ENCODE measurements at regions not wholly inside any gene's neighbourhood (a gene's known extent, or its start where the extent isn't known, plus 50 kb on each side); places are given as distances from the start of the nearest gene placed in this dataset.
"Not testable (repeated sequence)": the region's sequence is repeated elsewhere in the genome, so short reads cannot be mapped to it uniquely, and the experiment has no call there.

- not testable (repeated sequence) for H3K36me3 ChIP-seq (ENCODE audit: control insufficient read depth, low read depth, low read length); H3K9ac ChIP-seq (ENCODE audit: low read length); H3K9me3 ChIP-seq (ENCODE audit: control insufficient read depth, low read depth, low read length); H3K4me1 ChIP-seq (ENCODE audit: control insufficient read depth, low read depth, low read length); H3K27ac ChIP-seq (ENCODE audit: low read length)
- Histone ChIP-seq H3K4me3 (ENCODE audit: low read length) (peak overlapping the region; percentile 47), H3K27me3 (ENCODE audit: control insufficient read depth, insufficient read depth, low read length) (peaks cover 16% of the 10 kb centered on the region)
Observed at GRCh38 chr11:71638801-71639519, 56.3 kb upstream of the KRTAP5-11 start.

GRCh38 chr11:71639520-71639849 is 56.8 kb upstream of the KRTAP5-11 start:
- H3K27me3 ChIP-seq (ENCODE audit: control insufficient read depth, insufficient read depth, low read length) = peaks cover 16% of the 10 kb centered on the region
- not testable (repeated sequence) for H3K4me1 ChIP-seq (ENCODE audit: control insufficient read depth, low read depth, low read length); H3K9ac ChIP-seq (ENCODE audit: low read length); H3K36me3 ChIP-seq (ENCODE audit: control insufficient read depth, low read depth, low read length); H3K27ac ChIP-seq (ENCODE audit: low read length); H3K9me3 ChIP-seq (ENCODE audit: control insufficient read depth, low read depth, low read length)
- peak overlapping the region; percentile 47 for H3K4me3 ChIP-seq (ENCODE audit: low read length)

GRCh38 chr11:71639916-71640315 is 57.2 kb upstream of the KRTAP5-11 start:
- H3K36me3 ChIP-seq (ENCODE audit: control insufficient read depth, low read depth, low read length); H3K9ac ChIP-seq (ENCODE audit: low read length); H3K4me1 ChIP-seq (ENCODE audit: control insufficient read depth, low read depth, low read length); H3K27ac ChIP-seq (ENCODE audit: low read length); H3K9me3 ChIP-seq (ENCODE audit: control insufficient read depth, low read depth, low read length): not testable (repeated sequence)
- Histone ChIP-seq H3K4me3 (ENCODE audit: low read length) (peak overlapping the region; percentile 33), H3K27me3 (ENCODE audit: control insufficient read depth, insufficient read depth, low read length) (peaks cover 16% of the 10 kb centered on the region)

- H3K27ac ChIP-seq (ENCODE audit: low read length); H3K9me3 ChIP-seq (ENCODE audit: control insufficient read depth, low read depth, low read length); H3K4me3 ChIP-seq (ENCODE audit: low read length); H3K9ac ChIP-seq (ENCODE audit: low read length); H3K27me3 ChIP-seq (ENCODE audit: control insufficient read depth, insufficient read depth, low read length); H3K36me3 ChIP-seq (ENCODE audit: control insufficient read depth, low read depth, low read length); H3K4me1 ChIP-seq (ENCODE audit: control insufficient read depth, low read depth, low read length): not testable (repeated sequence)
Observed at GRCh38 chr11:71647078-71647477, 64.4 kb upstream of the KRTAP5-11 start.

GRCh38 chr11:71652998-71653397 is 70.3 kb upstream of the KRTAP5-11 start:
- not testable (repeated sequence) for H3K9ac ChIP-seq (ENCODE audit: low read length); H3K27ac ChIP-seq (ENCODE audit: low read length); H3K4me3 ChIP-seq (ENCODE audit: low read length); H3K36me3 ChIP-seq (ENCODE audit: control insufficient read depth, low read depth, low read length); H3K4me1 ChIP-seq (ENCODE audit: control insufficient read depth, low read depth, low read length); H3K9me3 ChIP-seq (ENCODE audit: control insufficient read depth, low read depth, low read length); H3K27me3 ChIP-seq (ENCODE audit: control insufficient read depth, insufficient read depth, low read length)

- not testable (repeated sequence) for H3K9ac ChIP-seq (ENCODE audit: low read length); H3K27me3 ChIP-seq (ENCODE audit: control insufficient read depth, insufficient read depth, low read length); H3K27ac ChIP-seq (ENCODE audit: low read length); H3K9me3 ChIP-seq (ENCODE audit: control insufficient read depth, low read depth, low read length); H3K4me3 ChIP-seq (ENCODE audit: low read length); H3K4me1 ChIP-seq (ENCODE audit: control insufficient read depth, low read depth, low read length); H3K36me3 ChIP-seq (ENCODE audit: control insufficient read depth, low read depth, low read length)
Observed at GRCh38 chr11:71654423-71654822, 71.7 kb upstream of the KRTAP5-11 start.

GRCh38 chr11:71655041-71655440 is 72.4 kb upstream of the KRTAP5-11 start:
- H3K4me1 ChIP-seq (ENCODE audit: control insufficient read depth, low read depth, low read length); H3K27ac ChIP-seq (ENCODE audit: low read length); H3K36me3 ChIP-seq (ENCODE audit: control insufficient read depth, low read depth, low read length); H3K27me3 ChIP-seq (ENCODE audit: control insufficient read depth, insufficient read depth, low read length); H3K9me3 ChIP-seq (ENCODE audit: control insufficient read depth, low read depth, low read length); H3K4me3 ChIP-seq (ENCODE audit: low read length); H3K9ac ChIP-seq (ENCODE audit: low read length): not testable (repeated sequence)

- H3K27me3 ChIP-seq (ENCODE audit: control insufficient read depth, insufficient read depth, low read length); H3K9me3 ChIP-seq (ENCODE audit: control insufficient read depth, low read depth, low read length); H3K4me1 ChIP-seq (ENCODE audit: control insufficient read depth, low read depth, low read length); H3K4me3 ChIP-seq (ENCODE audit: low read length); H3K9ac ChIP-seq (ENCODE audit: low read length); H3K27ac ChIP-seq (ENCODE audit: low read length); H3K36me3 ChIP-seq (ENCODE audit: control insufficient read depth, low read depth, low read length): not testable (repeated sequence)
Observed at GRCh38 chr11:71656513-71656912, 73.8 kb upstream of the KRTAP5-11 start.

GRCh38 chr11:71664941-71665340 is 82.3 kb upstream of the KRTAP5-11 start:
- H3K4me1 ChIP-seq (ENCODE audit: control insufficient read depth, low read depth, low read length); H3K9me3 ChIP-seq (ENCODE audit: control insufficient read depth, low read depth, low read length); H3K36me3 ChIP-seq (ENCODE audit: control insufficient read depth, low read depth, low read length); H3K4me3 ChIP-seq (ENCODE audit: low read length); H3K9ac ChIP-seq (ENCODE audit: low read length); H3K27ac ChIP-seq (ENCODE audit: low read length); H3K27me3 ChIP-seq (ENCODE audit: control insufficient read depth, insufficient read depth, low read length): not testable (repeated sequence)

GRCh38 chr11:71698110-71698509 is 115.4 kb upstream of the KRTAP5-11 start:
- not testable (repeated sequence) for H3K4me3 ChIP-seq (ENCODE audit: low read length); H3K4me1 ChIP-seq (ENCODE audit: control insufficient read depth, low read depth, low read length); H3K9me3 ChIP-seq (ENCODE audit: control insufficient read depth, low read depth, low read length); H3K9ac ChIP-seq (ENCODE audit: low read length); H3K27me3 ChIP-seq (ENCODE audit: control insufficient read depth, insufficient read depth, low read length); H3K27ac ChIP-seq (ENCODE audit: low read length); H3K36me3 ChIP-seq (ENCODE audit: control insufficient read depth, low read depth, low read length)

- H3K4me3 ChIP-seq (ENCODE audit: low read length); H3K9ac ChIP-seq (ENCODE audit: low read length); H3K36me3 ChIP-seq (ENCODE audit: control insufficient read depth, low read depth, low read length); H3K27me3 ChIP-seq (ENCODE audit: control insufficient read depth, insufficient read depth, low read length); H3K9me3 ChIP-seq (ENCODE audit: control insufficient read depth, low read depth, low read length); H3K4me1 ChIP-seq (ENCODE audit: control insufficient read depth, low read depth, low read length); H3K27ac ChIP-seq (ENCODE audit: low read length): not testable (repeated sequence)
Observed at GRCh38 chr11:71698961-71699360, 116.3 kb upstream of the KRTAP5-11 start.

- H3K27me3 ChIP-seq (ENCODE audit: control insufficient read depth, insufficient read depth, low read length); H3K4me3 ChIP-seq (ENCODE audit: low read length); H3K36me3 ChIP-seq (ENCODE audit: control insufficient read depth, low read depth, low read length); H3K9ac ChIP-seq (ENCODE audit: low read length); H3K27ac ChIP-seq (ENCODE audit: low read length); H3K4me1 ChIP-seq (ENCODE audit: control insufficient read depth, low read depth, low read length); H3K9me3 ChIP-seq (ENCODE audit: control insufficient read depth, low read depth, low read length): not testable (repeated sequence)
Observed at GRCh38 chr11:71701435-71702291, 119.0 kb upstream of the KRTAP5-11 start.

All from iPS-18a (cell line).